Heart left ventricle (tissue), 13 donors: ENCODE measurements at regions not wholly inside any gene's neighbourhood (a gene's known extent, or its start where the extent isn't known, plus 50 kb on each side); places are given as distances from the start of the nearest gene placed in this dataset.

Experiments
- CTCF ChIP-seq, 12 donors: fragments of 200-600 bp; sonication (generic) in 4 of 12; IDR thresholded peaks; one replicate each; pipeline versions ENCODE4 v1.5.0 to v1.8.0; 2018 to 2022; ENCODE audit warnings: antibody characterized with exemption in 12 of 12, mild to moderate bottlenecking in 5 of 12
- POLR2A ChIP-seq, 2 donors: fragments of 450-650 bp; IDR thresholded peaks; one replicate each; pipeline ENCODE4 v1.6.1; 2017; ENCODE audit warnings: antibody characterized with exemption in 2 of 2, mild to moderate bottlenecking in 2 of 2, moderate library complexity in 2 of 2
- donor health status: ischemic (EF 13 %, LVEDD 7.1; RV severe dilation, severe dysfunction).
- donor health status: DM: no; HTN: yes; CAD: no.
- donor health status: DM: no; HTN: no; CAD: no.
- donor health status: ischemic (EF 25% LVEDD 6.9; RV normal size, moderate dysfunction).
- donor health status: ischemic (EF 25% LVEDD 5.7; RV mildly dilated, moderate dysfunction).
- donor health status: ischemic (EF 35%, LVEDD 5.7; RV mildly dilated, moderate dysfunction).
- donor health status: nonischemic (EF 11% LVEDD 7.7; RV severe dilation, severe dysfunction).
- donor health status: DM: yes; HTN: yes; CAD: no.
- donor health status: PGD.
- donor health status: ischemic (EF 29% LVEDD 5.4; RV normal size, mild dysfunction).
- donor health status: nonischemic (EF 23%, LVEDD 6.1; RV moderate dilation, normal function).

- TF ChIP-seq POLR2A (IDR thresholded peaks at IDR 0.05) (no peak), CTCF (IDR thresholded peaks at IDR 0.05) (no peak)
Measured at GRCh38 chr7:159207393-159207792, 62.7 kb upstream of the VIPR2 start.
